NCI-H2171 treated with DMSO at 0.1 percent for 48 hours (cell line): ENCODE measurements at regions not wholly inside any gene's neighbourhood (a gene's known extent, or its start where the extent isn't known, plus 50 kb on each side); places are given as distances from the start of the nearest gene placed in this dataset.

Experiments
- DNase-seq: peaks from one replicate; lab custom pipeline; 2025; lab: John Stamatoyannopoulos, UW

DNA sequence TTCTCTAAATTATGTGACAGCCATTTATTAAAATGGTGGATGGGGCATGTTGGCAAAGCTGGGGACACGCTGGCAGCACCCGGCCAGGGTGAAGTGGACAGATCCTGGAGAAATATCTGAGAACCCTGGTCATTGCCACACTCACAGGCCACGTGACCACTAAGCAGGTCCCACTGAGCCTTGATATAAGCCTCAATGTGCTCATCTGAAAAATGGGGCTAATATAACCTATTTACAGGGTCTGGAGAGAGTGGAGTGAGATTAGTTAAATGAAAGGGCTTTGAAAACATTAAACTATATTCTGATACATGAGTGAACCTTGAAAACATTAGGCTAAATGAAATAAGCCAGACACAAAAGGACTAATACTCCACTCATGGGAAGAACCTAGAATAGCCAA, 108.9 kb downstream of the RBFOX3 start:
- no peak for DNase-seq

DNA sequence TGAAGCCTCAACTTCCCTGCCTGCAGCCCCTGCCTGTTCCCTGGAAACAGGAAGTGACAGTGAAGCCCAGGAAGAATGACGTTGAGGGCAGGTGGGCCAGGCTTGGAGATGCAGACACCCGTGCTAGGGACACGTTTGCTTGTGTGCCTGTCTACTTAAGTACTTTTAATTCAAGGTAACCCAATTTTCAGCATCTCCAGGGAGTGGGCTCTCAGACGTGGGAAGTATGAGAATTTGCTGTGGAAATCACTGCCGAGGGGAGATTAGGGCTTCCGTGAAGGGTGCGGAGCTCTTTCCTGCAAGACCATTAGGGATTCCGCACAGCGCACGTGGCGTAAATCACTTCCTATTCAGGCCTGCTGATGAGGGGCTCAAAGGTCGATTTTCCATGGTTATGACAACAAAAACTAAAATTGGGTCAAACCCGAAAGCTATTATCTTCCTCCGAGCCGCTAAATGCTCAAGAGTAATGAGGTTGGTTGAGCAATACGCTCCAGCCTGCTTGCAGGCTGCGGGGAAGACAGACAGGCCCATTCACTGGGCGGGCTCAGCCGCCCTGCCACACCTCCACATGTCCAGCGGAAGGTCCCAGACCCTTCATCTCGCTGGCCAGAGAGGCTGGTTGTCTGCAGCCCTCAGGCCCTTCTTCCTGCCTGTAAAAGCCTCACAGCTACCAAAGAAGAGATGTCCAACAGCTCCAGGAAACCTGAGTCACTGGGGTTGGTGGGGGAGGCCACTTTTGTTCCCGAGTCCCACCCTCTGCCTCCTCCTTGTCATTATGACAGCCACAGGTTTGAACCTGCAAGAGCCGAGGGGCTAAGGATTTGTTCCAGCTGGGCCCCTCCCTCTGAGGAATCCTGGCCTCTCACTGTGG, 109.9 kb downstream of the RBFOX3 start:
- DNase-seq = no peak

DNA sequence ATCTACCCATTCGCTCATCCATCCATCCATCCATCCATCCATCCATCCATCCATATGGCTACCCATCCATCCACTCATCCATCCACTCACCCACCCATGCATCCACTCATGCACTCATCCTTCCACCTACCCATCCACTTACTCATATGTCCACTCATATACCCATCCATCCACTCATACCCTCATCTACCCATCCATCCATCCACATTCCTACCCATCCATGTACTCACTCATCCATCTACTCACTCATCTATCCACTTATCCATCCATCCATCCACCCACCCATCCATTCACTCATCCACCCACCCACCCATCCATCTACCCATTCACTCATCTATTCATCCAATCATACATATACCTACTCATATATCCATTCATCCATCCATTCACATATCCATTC, 112.0 kb downstream of the RBFOX3 start:
- DNase-seq = no peak

DNA sequence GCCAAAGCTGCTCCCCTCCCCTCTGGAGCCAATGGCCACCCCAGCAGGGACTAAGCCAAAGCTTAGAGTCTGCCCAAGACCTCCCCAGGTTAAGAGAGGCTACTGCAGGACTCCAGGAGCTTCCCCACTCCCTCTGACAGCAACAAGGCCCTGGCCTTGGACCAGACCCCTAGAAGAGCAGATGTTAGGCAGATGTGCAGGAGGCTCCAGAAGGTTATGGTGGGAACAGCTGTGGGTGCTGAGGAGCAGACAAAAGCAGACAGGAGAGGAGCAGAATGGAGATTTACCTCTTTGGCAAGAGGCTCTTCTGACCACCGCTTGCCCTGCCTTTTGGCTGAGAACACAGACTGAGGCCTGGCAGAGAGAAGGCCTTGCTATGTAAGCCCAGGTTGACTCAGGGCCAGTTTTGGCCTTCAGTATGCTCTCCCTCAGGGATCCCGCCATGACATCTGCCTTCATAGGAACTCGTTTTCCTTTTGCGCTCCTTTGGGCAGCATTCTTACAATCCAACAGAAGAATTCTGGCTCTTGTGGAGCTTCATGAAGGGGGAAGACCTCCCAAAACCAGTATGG, 113.0 kb downstream of the RBFOX3 start:
- DNase-seq = no peak

DNA sequence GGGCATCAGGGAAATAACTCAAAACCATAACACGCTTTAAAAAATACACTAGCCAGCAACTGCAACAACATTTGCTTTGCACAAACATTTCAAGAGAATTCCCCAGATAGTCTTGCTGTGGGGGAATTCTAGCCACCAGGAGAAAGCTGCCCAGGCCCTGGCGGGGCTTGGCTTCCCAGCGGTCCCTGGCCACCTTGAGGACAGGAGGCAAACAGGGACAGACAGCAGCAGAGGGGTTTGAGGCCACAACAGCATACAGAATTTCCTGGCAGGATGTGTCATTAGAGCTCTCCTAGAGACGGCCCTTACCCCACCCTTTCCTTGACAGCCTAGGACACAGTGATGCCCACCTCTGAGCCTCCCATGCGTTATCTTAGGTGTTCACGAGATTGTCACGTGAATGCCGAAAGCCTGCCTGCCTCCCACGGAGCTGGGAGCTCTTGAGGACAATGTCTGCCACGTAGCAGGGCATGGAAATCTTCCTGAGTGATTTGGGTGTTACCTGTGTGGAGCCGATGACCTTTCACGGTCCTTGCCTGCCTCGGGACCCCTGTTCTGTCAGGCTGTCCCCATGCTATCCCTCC, 114.3 kb downstream of the RBFOX3 start:
- DNase-seq = no peak

DNA sequence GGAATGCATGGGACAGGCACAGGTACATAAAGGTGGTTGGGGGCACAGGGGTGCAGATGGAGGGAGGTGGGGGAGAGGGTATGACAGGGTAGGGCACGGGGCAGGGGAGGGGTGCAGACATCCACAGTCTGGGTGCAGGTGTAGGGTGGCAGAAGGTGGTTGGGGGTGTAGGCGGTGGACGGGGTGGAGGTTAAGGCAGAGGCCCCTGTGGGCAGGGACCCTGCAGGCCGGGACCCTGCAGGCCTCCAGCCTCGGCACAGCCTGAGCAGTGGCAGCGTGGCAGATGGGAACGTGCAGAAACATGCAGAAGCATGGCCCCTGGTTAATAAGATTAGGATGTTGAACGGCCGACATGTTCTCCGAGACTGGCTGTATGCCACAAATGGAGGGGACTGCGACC, 115.2 kb downstream of the RBFOX3 start:
- no peak for DNase-seq

DNA sequence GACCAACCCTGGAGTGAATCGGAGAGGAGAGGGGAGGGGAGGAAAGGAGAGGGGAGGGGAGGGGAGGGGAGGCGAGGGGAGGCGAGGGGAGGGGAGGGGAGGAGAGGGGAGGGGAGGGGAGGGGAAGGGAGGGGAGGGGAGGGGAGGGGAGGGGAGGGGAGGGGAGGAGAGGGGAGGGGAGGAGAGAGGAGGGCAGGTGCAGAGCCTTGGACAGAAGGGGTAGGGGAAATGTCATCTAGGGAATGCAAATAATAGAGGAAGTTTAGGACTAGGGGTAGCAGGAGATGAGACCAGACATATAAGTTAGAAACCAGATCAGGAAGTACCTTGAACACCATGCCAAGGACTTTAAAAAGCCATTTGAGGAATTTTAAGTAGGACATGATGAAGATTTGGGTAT, 119.8 kb downstream of the RBFOX3 start:
- no peak for DNase-seq

DNA sequence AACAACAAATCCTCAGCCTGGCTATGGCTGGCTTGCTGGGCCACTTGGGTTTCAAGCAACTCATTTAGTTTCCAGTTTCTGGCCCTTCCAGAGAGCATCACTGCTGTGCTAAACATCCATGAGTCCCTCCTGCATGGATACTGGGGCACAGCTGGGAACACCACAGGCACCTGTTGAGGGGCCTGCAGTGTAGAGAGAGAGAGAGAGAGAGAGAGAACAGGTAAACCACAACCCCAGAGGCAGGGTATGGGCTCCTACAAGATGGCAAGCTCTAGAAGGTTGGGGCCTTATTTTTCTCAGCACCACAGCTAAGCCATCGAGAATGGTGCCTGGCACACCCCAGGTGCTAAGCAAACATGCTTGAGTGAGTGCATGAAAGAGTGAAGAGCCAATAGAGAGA, 120.3 kb downstream of the RBFOX3 start:
- DNase-seq = no peak

DNA sequence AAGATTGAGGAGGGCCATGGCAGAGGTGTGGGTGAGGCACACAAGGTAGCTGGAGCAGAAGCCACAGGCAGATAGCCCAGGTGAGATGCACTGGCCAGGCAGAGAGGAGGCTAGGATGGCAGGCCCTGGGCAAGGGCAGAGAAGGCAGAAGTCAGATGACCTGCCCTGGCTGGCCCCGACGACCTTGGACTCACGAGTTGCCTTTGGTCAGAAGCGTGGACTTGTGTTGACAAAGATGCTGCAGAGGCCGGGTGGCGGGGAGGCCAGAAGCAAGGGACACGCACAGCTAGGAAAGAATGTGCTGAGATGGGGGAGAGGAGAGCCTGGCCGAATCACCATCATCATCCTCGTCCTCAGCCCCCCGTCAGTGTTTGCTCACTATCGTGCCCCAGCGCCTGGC, 123.7 kb downstream of the RBFOX3 start:
- no peak for DNase-seq

DNA sequence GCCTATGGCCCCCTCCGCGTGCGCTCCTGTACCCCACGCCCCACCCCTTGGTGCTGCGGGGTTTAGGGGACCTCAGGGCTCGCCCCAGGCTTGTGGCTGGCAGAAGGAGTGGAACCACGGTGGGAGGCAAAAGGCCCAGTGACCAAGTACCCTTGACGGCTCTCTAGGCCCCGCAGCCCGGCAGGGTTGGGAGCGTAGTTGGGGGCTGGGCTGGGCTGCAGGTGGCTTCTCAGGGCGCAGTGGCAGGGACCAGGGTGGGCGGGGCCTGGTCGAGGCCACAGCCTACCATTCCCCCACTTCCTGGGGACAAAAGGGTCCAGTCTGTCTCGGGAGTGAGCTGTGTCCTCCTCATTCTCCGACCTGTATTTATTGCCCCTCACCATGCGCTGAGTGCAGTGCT, 124.9 kb downstream of the RBFOX3 start:
- DNase-seq = no peak

DNA sequence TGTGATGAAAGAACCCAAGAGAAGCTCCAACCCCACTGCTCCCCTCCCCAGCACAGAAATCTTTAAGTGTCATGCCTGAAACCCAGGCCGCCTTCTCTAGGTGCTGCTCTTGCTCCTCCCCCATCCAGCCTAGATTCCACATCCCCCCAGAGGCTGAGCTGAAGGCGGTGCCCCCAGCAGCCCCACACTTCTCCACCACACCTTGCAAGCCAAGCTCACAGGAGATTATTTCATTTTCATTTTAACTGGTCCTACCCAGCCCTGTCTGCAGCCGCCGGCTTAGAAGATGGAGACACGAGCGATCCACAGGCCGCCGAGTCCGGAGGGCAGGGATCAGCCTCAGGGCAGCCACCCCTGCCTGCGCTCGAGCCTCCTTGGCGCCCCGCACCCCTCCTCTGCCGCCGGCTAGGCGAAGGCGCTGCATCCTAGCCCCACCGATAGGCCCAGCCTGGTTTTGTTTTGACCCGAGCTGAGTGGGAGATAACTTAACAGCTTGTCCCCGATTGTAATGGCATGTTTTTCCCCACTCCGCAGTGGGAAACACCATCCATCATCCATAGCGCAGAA, 125.3 kb downstream of the RBFOX3 start:
- DNase-seq = no peak

DNA sequence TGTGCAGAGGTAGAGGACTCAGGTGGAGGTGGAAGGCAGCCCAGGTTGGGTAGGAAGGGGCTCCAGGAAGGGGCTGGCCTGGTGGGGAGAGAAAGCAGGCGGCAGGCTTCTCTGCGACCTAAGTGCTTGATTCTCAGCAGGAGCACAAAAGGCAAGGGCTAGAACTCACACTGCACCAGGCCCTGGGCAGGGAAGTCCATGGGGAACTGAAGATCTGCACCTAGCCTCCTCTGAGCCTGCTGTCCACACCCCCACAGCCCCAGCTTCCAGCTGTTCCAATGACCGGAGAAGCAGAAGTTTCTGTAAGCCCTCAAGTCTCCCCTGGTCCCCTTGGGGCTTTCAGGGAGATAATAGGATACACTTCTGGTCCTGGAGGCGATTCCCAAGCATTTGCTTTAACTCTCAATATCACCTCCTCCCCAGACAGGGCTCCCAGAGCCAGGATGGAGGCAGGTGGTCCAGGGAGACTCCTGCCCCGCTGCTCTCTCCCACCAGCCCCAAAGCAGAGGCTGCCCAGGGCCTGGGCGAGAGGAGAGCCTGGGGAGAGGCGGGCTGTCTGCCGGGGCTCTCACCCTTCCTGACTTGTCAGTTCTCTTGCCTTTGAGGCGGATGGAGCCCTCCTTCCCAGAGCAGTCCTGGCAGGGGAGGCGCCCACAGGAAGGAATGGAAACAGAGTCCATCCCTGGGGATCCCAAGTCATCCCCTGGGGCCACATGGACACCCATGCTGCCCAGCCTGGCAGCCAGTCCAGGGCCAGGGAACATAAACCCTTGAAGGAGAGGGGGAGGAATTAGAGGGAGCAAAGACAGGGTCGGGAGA, 126.0 kb downstream of the RBFOX3 start:
- peak; percentile 29 for DNase-seq

DNA sequence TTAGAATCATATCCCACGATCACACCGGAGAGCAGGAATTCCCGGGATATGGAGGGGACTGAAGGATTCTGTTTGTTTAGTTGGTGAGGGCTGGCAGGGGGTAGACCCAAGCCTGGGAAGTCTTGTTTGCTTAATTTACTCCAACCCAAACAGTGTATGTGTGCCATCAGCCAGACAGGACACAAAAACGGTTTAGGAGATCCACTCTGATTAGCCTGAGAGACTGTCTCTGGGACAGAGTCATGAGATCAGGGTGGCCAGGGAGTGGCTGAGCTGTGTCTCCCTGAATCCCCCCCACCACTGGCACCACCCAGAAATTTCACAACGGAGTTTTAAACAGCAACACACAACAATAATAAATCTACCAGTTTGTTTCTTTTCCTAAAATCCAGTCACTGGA, 127.0 kb downstream of the RBFOX3 start:
- DNase-seq = no peak

DNA sequence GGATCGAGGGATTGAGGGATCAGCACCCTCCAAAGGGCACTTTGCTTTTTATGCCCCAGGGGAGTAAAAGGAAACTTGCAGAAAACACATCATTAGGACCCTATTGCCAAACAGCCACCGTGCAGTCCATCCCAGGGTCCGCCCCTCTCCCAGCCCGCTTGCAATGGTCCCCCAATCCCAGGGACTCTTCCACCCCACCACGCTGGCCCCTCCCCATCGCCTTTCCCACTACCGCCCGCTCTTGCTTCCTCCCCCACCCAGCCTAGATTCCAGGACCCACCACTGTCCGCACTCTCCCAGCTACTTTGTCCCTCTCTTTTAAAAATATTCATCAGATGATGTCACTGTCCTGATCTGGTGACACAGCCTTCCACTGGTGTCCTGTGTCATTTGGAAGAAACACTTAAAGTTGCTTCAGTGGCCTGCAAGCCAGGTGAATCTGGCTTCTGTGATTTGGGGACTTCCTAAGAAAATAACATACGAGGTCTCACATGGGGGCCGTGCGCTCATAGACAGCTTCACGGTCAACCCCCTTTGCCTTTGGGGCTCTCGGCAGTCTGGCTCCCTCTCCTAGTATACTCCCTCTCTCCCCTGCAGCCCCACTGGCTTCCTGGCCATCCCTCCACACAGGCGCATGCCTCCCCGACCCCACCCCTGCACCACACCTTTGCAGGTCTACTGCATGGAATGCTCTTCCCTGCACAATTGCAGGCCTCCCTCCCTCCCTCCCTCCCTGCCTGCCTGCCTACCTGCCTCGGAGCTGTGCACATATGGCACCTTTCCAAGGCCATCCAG, 127.9 kb downstream of the RBFOX3 start:
- no peak for DNase-seq

DNA sequence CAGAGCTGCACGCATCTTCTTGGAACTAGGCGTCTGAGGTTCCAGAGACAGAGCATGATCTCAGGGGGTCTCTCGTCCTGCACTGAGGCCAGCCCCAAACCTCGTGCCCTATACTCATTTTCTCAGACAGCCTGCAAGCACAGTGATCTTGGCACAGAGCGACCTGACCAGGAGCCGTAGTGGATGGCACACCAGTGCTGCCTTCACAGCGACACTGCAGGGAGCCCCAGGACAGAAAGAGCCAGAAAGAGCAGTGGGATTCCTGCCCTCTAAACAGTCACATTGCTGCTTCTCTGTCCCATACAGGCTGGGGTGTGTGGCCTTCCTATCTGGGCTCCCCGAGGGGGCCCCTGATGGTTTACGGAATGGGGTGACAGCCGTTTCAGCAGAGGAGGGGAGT, 131.0 kb downstream of the RBFOX3 start:
- DNase-seq = no peak

DNA sequence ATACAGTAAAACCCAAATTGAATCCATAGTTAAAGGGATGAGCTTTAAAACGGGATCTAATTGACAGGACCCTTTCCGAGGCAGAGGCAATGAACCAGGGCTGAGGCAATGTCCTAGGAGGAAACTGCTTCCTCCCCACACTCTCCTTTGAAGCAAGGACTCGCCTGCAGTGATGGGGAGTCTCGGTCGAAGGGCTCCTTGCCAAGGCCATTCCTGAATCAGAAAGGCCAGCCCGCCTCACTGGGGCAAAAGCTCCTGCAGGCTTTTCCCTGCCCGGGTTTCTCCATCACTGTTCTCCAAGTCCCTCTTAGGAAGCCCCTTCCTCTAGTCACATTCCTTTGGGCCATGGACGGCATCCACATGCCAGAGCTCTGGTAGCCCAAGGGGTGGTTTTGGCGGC, 132.0 kb downstream of the RBFOX3 start:
- DNase-seq = no peak

DNA sequence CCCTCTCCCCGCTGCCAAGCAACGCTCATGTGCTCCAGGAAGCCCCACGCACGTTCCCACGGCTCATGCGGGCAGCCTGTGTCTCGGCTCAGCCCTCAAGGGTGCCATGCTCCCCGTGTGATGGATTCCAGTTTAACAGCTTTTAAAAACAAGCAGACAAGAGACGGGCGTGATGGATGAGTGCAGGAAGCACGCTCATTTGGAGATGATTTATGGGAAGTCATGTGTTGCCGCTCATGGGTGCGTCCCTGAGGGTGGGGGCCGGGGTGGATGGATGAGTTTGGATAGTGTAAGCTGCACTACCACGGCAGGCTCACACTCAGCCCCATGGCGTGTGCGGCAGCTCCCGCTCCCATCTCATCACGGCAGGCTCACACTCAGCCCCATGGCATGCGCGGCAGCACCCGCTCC, 132.8 kb downstream of the RBFOX3 start:
- DNase-seq = no peak

DNA sequence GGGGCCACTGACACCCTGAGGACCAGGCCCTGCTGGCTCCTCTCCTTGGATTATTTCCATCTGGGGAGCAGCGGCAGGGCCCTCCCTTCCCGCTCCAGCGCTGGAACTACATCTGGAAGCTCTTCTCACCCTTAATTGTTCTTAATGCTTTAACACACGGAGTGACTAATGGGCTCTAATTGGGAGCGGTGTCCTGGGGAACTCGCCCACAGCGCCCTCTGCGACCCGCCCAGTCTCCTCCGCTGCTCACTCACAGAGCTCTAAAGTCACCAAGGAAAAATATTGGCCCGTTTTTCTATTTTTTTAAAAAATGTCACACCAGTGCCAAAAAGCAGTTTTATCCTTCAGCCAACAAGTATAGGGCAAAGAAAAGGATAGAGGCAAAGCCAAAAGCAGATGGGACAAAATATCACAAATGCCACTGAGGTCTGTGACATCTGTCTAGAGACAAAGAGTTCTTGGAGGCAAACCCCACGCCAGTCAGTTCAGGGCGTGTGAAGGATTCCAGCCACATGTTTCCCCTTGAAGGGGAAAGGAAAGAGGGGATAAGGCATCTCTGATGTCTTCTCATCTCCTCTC, 134.7 kb downstream of the RBFOX3 start:
- no peak for DNase-seq

DNA sequence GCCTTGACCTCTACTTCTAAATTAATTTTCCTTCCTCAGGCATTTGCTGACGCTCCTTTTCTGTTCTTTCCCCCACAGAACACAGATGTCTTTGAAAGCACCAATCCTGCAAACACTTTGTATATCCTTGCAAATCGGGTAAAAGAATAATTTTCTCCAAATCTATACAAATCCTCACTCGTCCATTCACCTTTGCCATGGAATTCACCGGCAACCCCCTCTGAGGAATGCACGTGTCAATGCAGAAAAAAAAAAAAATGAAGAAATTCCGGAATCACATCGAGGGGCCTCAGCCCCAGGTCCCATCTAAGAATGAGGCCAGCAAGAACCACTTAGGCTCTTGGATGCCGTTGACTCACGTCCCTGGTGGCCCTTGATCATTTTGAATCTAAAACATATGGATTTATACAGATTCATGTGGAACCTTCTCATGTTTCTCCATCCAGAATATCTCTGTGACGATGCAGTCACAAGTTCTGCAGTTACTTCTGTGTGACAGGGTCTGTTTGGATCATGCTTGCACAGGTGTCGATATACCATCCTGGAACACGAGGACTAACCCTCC, 136.9 kb downstream of the RBFOX3 start:
- peak; percentile 15 for DNase-seq

DNA sequence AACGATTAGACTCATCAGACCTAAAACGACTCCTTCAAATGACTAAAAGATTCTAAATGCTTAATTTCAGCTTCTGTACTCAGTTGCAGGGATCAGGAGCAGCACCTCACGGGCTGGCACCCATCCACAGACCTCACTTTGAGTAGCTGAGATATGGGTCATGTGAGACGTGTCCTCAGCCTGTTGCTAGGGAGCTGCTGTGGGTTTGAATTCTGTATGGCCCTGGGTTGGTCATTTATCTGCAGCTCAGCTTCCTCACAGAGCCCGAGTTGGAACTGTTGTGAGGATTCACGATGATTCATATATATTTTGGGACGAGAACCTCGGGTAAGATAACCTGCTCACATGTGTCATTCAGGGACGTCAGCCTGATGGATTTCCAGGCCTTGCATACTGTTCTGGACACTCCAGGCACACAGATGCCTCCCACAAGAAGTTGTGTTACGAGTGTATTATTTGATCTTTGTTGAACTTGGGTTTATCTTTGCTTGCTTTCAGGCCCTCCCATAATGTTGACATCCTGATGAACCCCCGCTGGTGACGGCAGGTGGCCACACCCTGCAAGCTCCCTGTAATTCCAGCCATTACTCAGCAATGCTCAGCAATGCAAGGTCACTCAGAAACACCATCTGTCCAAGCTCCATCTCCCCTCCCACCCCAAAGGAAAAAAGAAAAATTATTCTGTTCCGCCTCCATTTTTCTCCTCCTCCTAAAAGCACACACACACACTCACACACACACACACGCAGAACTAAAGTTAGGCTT, 137.6 kb downstream of the RBFOX3 start:
- DNase-seq = peak; percentile 89
